ENCODE measurements at regions not wholly inside any gene's neighbourhood (a gene's known extent, or its start where the extent isn't known, plus 50 kb on each side); places are given as distances from the start of the nearest gene placed in this dataset.

DNA sequence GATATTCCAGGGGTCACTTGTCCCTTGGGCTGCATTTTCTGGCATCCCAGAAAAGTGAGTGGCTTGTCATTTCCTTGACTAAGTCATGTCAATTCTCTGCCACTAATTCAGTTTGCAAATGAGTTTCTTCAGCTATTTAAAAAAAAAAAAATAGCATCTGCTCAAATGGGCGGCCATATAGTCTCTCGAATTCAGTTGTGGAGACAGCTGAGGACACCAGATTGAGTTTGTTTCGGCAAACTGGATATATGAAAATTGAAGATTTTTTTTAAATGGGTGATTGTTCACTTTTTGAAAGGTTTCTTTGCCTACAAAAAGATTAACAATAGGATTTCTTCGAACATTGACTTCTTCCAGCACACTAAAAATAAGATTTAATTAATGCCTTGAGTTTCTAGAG, 96.3 kb upstream of the TIAM2 start:
- intact Hi-C loops (cut with DNase I): no loop called here
- DNase-seq: no peak
- Histone ChIP-seq H3K27me3 (no peaks in the 10 kb centered on the region), H3K4me1 (peaks cover 0 to 6% of the 10 kb centered on the region in 2 donors), H3K4me3 (replicated peaks in 1 of 3) (no peak overlapping the region), H3K9me3 (no peaks in the 10 kb centered on the region), H3K36me3 (no peaks in the 10 kb centered on the region), H3K27ac (no peak overlapping the region)
- WGBS, 2 donors: 98% methylated on average over 4 of the region's 4 CpGs
- TF ChIP-seq CTCF (IDR thresholded peaks at IDR 0.05): no peak
- TF ChIP-seq POLR2A (IDR thresholded peaks at IDR 0.05): no peak

DNA sequence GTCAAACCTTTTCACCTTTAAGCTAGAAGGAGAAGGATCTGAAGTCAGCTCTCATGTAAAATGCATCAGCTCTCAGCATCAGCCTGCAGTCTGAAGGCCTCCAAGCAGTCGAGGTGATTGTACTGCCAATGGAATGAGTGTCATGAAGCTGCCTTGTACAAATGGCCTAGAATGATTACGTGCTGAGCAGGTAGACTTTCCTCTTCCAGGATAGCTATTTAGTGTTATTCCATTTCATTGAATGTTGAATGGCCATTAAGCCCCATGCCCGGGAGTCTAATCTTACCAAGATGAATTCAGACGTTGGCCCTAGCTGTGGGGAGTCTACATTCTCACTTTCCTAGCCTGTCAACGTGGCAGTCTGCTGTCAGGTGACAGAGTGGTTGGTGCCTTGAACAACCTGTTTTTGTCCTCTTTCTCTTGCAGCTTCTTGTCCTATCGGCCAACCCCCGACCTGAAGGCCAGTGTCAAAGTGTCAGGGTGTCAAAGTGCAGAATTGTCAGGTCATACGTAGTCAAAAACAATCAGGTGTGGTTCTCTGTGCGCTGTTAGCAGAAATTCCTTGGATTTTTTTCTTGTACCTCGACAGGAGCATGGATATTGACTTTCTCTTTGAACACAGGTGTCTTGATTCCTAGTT, 95.2 kb upstream of the TIAM2 start:
- Histone ChIP-seq H3K9me3 (no peaks in the 10 kb centered on the region), H3K27me3 (no peaks in the 10 kb centered on the region), H3K36me3 (no peaks in the 10 kb centered on the region), H3K27ac (no peak overlapping the region), H3K4me1 (peaks cover 0 to 4% of the 10 kb centered on the region in 2 donors), H3K4me3 (replicated peaks in 1 of 3) (no peak overlapping the region)
- no peak for DNase-seq
- intact Hi-C loops (cut with DNase I): no loop called here
- 86 to 89% methylated on average over 10 of the region's 10 CpGs for WGBS, 2 donors
- no peak for TF ChIP-seq POLR2A (IDR thresholded peaks at IDR 0.05)
- no peak for TF ChIP-seq CTCF (IDR thresholded peaks at IDR 0.05)

DNA sequence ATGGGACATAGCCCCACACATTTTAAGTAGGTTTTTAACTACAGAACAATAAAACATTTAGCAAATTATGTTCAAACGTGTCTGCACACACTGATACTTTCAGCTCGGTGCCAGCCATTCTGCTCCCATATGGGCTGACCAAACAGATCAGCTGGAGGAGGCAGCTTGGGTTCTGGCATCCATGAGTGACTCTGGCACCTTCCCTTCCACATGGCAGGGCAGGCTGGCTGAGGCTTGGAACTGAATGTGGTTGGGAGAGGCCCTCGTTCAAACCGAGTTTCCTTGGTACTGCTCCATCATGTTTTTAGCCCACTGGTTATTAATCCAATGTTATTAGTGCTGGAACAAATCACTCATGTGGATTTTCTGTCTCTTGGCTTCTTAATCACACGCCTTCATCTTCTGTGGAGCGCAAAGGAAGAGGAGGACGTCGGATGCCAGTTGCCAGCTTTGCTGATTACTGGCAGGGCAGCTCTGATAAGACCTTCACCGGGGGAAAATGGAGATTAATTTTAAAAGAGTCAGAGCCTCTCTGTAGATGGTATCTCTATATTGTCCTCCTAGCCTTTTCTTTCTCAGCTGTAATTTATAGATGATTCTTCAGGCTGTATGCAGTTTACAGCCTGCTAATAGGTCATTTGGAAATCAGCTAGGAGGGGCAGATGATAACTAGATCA, 93.1 kb upstream of the TIAM2 start:
- H3K9me3 ChIP-seq: no peaks in the 10 kb centered on the region
- no peak for TF ChIP-seq CTCF (IDR thresholded peaks at IDR 0.05)
- TF ChIP-seq POLR2A (IDR thresholded peaks at IDR 0.05): no peak
- WGBS, 2 donors: 81 to 84% methylated on average over 9 of the region's 9 CpGs

DNA sequence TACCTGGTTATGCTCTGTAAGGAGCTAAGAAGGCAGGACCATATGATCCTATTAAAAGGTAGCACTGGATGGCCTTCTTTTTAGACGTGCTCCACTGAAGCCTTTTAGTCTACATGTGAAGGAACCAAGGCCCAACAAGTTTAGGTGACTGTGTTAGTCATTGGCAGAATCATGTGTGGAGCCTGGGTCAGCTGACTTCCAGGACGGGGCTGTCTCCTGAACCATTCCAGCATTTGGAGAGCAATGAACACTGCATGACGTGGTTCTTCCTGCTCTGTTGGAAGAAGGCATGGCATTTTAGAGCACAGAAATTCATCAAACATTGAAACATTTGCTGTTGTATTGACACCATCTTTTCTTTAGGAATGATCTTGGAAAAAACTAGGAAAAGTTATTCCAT, 87.8 kb upstream of the TIAM2 start:
- no peak for TF ChIP-seq POLR2A (IDR thresholded peaks at IDR 0.05)
- TF ChIP-seq CTCF (IDR thresholded peaks at IDR 0.05): no peak
- no peak for DNase-seq
- H3K36me3 ChIP-seq: no peaks in the 10 kb centered on the region
- intact Hi-C loops (cut with DNase I): no loop called here
- H3K27ac ChIP-seq: no peak overlapping the region
- H3K4me1 ChIP-seq: no peaks in the 10 kb centered on the region
- 50 to 63% methylated on average over 3 of the region's 3 CpGs for WGBS, 2 donors
- no peaks in the 10 kb centered on the region for H3K27me3 ChIP-seq
- H3K4me3 ChIP-seq (replicated peaks in 1 of 3): no peak overlapping the region
- H3K9me3 ChIP-seq: no peaks in the 10 kb centered on the region

More for the DNA sequence above, 93.1 kb upstream of the TIAM2 start:
- Histone ChIP-seq H3K4me3 (replicated peaks in 1 of 3) (no peak overlapping the region), H3K4me1 (no peaks in the 10 kb centered on the region), H3K27me3 (no peaks in the 10 kb centered on the region), H3K36me3 (no peaks in the 10 kb centered on the region), H3K27ac (no peak overlapping the region)
- no peak for DNase-seq
- intact Hi-C loops (cut with DNase I): no loop called here

GRCh38 chr6:154908723-154909122, 86.4 kb upstream of the TIAM2 start:
- H3K36me3 ChIP-seq: no peaks in the 10 kb centered on the region
- no peak overlapping the region for H3K4me3 ChIP-seq (replicated peaks in 1 of 3)
- no peak for DNase-seq
- H3K4me1 ChIP-seq: no peaks in the 10 kb centered on the region
- H3K27ac ChIP-seq: no peak overlapping the region
- H3K9me3 ChIP-seq: no peaks in the 10 kb centered on the region
- TF ChIP-seq POLR2A (IDR thresholded peaks at IDR 0.05): no peak
- H3K27me3 ChIP-seq: no peaks in the 10 kb centered on the region
- intact Hi-C loops (cut with DNase I): no loop called here
